ENCODE measurements at regions not wholly inside any gene's neighbourhood (a gene's known extent, or its start where the extent isn't known, plus 50 kb on each side); places are given as distances from the start of the nearest gene placed in this dataset.
"Not testable (repeated sequence)": the region's sequence is repeated elsewhere in the genome, so short reads cannot be mapped to it uniquely, and the experiment has no call there.

DNA sequence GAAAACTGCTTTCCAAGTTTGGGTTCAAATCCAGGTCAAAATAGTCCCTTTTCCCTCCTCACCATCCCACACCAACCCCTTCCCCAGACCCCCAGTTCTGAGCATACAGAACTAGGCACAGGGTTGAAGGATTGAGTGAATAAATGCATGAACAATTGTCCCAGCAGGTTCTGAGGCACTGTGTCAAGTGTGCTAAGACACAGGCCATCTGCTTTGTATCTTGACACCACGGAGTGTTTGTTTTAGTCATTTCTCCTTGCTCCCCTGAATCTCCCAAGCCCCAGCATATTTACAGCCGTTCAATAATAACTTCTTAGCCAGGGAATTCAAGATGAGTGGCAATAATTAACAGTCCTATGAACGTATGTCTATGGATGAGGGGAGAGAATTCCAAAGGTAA lies 102.8 kb upstream of the JARID2 start:
- DNase-seq (ENCODE audit: low spot score), result no peak

DNA sequence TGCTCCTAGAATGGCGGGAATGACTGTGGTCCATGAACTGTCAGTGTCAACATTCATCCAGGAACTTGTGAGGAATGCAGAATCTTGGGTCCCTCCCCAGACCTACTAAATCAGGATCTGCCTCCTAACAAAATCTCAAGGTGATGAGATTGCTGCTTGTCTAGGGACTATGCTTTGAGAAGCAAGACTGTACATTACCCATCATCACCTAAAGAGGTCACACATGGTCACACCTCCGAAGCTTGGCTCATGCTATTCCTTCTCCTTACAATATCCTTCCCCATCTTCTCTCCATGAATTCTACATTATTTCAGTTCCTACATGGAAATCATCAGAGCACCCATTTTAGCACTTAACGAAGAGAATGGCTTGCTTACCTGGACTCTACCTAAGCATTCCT lies 102.3 kb upstream of the JARID2 start:
- no peak for DNase-seq (ENCODE audit: low spot score)

DNA sequence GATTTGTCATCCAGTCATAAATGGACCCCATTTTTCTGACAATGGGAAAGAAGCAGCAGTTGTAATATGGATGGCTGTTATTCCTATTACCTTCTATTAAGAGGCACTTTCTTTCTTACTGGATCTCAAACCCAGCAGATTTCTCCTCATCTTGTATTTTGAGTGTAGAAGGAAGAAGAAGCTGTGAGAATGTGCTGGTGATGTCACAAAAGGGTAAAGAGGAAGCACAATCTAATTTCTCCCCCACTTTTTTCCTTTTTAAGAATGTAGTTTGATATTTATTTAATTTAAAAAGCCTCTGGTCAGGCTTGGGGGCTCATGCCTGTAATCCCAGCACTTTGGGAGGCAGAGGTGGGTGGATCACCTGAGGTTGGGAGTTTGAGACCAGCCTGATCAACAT lies 100.0 kb upstream of the JARID2 start:
- no peak for DNase-seq (ENCODE audit: low spot score)

DNA sequence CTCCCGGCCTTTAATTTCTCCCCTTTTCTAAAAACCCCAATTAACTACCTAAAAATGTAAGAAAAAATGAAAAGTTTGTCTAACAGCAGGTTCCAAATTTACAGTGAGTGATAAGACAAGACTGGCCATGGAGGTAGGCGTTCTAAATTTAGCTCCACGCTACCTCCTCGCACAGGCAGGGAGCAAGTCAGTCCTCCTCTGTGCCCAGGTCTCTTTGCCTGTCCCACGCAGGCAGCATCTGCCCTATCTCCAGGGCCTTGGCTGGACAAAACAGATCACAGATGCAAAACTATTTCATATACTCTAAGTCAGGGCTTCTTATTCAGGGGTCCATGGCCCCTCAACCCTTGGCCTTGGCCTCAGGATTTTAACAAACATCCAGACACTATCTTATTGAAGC lies 98.0 kb upstream of the JARID2 start:
- no peak for DNase-seq (ENCODE audit: low spot score)

DNA sequence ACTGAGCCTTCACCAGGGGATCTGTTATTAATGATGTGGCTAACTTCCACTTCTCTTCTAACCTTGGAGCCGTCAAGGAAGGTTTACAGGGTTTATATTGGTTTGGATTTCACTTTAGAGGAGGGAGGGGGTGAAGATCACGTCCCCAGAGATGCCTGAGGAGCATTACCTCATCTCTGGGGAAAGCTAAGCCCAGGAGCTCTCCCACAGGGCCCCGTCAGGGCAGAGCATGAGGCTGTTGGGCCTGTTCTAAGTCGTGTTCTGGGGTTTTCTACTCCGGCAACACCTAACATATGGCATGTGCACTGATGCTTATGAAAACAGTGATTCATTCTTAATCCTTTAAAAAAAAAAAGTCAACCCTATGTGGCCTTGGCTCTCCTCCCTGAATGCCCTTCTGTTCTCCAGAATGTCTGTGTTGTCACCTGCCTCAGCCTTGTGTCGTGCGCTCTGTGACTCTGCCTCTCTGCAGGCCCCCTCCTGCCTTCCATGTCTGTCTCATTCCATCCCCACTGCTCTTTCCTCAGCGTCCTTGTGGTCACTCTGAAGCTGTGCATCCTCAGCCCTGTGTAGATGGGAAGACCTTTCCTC lies 97.4 kb upstream of the JARID2 start:
- DNase-seq (ENCODE audit: low spot score), result no peak

DNA sequence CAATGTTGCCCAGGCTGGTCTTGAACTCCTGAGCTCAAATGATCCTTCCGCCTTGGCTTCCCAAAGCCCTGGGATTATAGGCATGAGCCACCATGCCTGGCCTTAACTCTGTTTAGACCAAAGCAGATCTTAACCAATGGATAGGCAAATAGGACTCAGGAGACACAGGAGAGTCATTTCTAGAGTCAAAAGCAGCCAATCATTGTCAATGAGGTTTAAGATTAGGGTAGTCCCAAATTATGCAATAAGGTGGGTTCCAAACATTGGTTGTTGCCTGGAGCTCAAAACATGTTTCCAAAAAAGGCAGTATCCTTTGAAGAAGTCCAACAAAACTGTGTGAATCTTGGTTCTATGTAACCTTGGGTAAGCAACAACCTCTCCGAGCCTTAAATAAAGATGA lies 95.7 kb upstream of the JARID2 start:
- DNase-seq (ENCODE audit: low spot score), result no peak

DNA sequence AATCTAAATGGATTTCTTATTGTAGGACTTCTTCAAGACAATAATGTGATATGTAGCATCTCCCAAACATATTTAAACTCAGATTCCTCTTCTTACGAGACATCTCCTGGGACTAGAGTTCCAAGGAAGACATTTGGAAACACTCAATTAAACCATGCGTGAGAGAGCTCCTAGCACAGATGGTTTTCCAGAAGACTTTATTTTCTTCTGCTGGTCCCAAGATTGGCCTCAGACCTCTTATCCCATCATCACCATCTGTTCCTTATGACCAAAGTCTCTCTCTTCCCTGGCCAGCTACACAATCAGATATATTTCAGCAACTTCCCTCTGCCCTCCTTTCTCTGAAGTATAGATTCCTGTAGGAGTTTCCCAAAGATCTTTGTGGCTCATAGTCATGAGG lies 93.2 kb upstream of the JARID2 start:
- no peak for DNase-seq (ENCODE audit: low spot score)

DNA sequence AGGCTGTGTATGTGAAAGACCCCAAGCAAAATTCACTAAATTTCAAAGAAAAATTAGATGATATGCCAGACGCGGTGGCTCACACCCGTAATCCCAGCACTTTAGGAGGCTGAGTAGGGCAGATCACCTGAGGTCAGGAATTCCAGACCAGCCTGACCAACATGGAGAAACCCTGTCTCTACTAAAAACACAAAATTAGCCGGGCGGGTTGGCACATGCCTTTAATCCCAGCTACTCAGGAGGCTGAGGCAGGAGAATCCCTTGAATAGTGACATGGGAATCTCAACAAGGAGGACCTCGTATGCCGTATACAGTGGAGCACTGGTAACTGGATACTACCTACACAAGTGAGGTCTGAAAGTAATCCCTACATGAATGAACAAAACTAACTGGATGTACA lies 92.7 kb upstream of the JARID2 start:
- no peak for DNase-seq (ENCODE audit: low spot score)

DNA sequence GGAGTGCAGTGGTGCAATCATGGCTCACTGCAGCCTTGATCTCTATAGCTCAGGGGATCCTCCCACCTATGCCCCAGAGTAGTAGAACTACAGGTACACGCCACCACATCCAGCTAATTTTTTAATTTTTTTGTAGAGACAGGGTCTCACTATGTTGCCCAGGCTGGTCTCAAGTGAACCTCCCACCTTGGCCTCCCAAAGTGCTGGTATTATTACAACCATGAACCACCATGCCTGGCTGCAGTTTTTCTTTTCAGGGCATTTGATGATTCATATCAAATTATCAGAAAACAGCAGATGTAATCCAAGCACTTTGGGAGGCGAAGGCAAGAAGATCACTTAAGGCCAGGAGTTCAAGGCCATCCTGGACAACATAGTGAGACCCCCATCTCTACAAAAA lies 88.4 kb upstream of the JARID2 start:
- no peak for DNase-seq (ENCODE audit: low spot score)

DNA sequence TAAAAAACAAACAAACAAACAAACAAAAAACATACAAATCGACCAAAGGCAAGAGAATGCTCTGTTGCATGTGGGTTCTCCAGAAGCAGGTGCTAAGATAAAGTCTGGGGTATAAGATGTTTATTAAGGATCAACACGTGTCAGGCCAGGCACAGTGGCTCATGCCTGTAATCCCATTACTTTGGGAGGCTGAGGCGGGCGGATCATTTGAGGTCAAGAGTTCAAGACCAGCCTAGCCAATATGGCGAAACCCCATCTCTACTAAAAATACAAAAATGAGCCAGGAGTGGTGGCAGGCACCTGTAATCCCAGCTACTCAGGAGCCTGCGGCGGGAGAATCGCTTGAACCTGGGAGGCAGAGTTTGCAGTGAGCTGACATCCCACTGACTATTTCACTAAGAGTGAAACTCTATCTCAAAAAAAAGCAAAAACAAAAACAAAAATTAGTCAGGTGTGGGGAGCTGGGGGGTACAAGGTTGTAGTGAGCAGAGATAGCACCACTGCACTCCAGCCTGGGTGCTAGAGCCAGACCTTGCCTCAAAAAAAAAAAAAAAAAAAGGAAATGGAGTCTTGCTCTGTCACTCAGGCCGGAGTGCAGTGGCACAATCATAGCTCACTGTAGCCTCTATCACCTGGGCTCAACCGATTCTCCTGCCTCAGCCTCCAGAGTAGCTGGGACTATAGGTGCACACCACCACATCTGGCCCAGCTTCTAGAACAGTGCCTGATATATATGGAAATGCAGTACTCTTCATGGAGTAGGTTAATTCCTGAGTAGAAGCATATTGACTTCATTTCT lies 86.8 kb upstream of the JARID2 start:
- DNase-seq (ENCODE audit: low spot score), result no peak

DNA sequence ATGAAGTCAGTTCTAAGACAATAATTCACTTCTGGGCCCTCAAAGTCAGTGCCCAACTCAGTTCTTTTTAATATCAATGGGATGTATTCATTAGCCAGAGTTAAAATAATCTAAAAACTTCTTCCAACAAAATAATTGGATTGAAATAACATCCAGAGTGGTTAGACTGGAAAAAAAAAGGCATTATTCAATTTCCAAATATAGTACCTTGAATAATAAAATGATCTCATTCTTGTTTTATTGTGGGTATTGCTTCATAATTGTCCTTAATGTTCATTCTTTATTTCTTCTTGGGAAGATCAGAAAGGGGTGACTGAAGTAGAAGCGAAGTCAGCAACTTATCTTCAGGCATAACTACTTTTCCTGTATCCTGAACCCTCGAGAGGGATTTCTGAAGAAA lies 85.1 kb upstream of the JARID2 start:
- no peak for DNase-seq (ENCODE audit: low spot score)

DNA sequence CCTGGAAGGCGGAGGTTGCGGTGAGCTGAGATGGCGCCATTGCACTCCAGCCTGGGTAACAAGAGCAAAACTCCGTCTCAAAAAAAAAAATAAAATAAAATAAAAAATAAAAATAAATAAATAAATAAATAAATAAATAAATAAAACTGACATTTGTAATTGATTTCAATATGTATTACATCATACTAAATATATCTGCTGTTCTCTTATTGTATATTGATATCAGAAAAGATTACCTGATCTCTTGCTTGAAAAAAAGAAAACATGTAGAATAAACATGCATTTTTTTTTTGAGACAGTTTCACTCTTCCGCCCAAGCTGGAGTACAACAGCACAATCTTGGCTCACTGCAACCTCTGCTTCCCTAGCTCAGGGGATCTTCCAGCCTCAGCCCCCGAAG lies 81.0 kb upstream of the JARID2 start:
- not testable (repeated sequence) for DNase-seq (ENCODE audit: low spot score)

DNA sequence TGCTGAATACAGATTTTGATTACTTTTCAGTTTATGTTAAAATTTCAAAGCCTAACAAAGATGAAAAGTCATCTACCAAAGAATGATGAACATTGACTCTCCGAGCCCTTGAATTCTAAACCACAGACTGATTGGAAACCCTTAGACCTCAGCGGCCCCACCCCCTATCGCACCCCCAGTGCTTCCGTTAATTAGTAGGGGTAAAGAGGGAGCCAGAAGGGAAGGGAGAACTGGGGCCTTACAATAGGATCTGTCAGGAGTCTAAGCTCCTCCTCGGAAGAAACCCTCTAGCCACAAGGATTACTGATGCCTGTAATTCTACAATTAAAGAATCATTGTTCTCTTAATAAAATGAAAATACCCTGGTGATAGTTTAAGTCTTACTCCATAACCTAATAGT lies 79.7 kb upstream of the JARID2 start:
- no peak for DNase-seq (ENCODE audit: low spot score)

DNA sequence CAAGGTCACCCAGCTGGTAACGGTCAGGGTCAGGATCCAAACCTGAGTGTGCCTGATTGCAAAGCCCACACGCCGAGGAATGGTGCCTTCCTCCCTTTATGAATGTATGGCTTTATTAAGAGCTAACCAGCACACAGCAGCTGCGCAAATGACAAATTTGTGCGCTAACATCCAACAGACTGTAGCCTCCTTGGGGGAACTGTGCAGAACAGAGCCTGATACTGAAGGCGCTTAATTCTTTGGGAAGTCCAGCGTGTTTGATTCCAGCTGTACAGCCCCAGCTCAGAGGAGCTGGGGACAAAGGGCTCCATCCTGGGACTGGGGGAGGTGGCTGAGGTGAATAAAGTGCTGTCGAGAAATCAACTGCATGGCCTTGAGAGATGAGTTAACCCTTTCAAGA lies 75.7 kb upstream of the JARID2 start:
- DNase-seq (ENCODE audit: low spot score), result no peak

DNA sequence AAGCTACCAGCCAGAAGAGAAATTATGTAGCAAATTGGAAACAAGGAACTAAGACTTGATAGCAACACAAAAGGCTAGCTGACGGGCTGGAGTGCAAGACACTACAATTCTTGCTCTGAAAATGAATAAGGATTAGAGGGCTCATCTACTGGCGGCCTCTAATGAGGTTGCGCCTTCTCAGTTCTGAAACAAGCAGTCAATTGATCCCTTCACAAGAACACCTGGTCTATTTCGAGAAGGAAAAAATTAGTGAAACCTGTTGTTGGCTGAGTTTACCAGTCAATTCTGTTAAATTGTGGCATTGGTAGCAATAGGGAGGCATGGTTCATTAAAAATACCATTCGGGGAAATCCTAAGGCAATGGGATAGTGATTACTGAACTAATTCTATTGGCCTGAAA lies 74.8 kb upstream of the JARID2 start:
- no peak for DNase-seq (ENCODE audit: low spot score)

DNA sequence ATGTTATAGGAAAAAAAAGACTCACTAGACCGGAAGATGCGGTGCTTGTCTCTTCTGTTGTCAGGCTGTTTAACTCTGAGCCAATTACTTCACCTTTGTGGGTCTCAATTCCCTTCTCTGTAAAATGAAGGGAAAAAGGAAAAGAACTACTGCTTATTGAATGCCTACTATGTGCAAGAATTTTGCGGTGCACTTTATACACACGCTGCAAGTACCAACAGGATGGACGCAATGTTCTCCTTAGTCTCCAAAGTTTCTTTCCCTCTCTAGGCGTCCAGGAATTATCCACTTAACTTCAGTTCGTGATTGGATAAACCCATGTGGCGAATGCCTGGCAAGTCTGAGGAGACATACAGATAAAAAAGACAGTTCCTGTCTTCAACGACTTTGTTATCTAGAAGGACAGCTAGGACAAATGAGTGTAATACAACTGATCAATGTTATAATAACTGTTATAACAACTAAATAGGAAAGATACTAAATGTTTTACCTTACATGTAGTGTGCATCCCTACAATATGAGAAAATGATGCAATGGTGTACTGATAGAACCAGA lies 69.0 kb upstream of the JARID2 start:
- no peak for DNase-seq (ENCODE audit: low spot score)

DNA sequence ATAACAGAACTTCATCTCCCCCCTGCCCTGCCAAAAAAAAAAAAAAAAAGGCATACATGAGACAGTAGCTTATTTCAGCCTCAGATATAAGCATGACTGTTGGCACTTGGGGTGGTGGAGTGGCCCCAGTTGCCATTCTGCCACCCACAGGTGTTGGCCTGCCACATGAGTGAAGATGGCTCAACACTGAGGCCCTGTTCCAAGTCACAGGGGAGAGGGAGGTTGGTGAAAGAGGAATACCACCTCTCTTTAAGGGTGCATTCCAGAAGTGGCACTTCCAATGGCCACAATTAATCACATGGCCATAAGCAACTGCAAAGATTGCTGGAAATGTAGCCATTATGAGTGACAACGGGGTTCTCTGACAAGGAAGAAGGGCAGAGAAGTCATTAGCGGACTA lies 61.9 kb upstream of the JARID2 start:
- DNase-seq (ENCODE audit: low spot score), result no peak

DNA sequence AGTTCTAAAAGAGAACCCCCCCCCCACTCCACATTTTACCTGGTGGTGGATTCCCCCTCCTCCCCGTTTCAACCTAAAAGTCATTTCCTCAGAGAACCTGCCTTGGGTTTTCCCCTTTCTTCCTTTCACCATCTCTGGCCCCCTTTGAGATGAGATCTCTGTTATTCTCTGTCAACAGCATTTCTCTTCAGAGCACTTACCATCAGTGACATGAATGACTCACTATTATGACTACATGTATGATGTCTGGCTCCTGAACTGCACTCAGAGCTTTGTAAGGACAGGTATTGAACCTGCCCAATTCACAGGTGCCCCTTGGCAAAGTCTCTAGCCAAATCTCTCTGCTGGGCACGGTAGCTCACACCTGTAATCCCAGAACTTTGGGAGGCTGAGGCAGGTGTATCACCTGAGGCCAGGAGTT lies 61.4 kb upstream of the JARID2 start:
- peak; percentile 27 for DNase-seq (ENCODE audit: low spot score)

DNA sequence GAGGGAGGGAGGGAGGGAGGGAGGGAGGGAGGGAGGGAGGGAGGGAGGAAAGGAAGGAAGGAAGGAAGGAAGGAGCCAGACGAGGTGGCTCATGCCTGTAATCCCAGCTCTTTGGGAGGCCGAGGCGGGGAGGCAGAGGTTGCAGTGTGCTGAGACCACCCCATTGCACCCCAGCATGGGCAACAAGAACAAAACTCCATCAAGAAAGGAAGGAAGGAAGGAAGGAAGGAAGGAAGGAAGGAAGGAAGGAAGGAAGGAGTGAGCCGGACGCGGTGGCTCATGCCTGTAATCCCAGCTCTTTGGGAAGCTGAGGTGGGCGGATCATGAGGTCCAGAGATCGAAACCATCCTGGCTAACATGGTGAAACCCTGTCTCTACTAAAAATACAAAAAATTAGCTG lies 60.8 kb upstream of the JARID2 start:
- DNase-seq (ENCODE audit: low spot score), result not testable (repeated sequence)

DNA sequence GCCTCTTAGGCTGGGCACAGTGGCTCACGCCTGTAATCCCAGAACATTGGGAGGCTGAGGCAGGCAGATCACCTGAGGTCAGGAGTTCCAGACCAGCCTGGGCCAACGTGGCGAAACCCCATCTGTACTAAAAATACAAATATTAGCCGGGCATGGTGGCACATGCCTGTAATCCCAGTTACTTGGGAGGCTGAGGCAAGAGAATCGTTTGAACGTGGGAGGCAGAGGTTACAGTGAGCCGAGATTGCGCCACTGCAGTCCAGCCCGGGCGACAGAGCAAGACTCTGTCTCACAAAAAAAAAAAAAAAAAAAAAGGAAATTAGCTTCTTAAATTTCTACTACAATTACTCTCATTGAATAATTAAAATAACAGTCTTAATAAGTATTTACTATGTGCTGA lies 52.4 kb upstream of the JARID2 start:
- not testable (repeated sequence) for DNase-seq (ENCODE audit: low spot score)

DNA sequence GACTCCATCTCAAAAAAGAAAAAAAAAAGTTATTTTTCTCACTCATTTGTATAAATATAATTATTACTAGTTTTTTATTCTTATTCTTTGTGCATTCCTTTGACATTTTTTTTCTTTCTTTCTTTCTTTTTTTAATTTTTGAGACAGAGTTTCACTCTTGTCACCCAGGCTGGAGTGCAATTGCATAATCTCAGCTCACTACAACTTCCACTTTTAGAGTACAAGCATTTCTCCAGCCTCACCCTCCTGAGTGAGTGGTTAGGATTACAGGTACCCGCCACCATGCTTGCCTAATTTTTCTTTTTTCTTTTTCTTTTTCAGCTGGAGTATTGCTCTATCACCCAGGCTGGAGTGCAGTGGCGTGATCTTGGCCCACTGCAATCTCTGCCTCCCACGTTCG lies 51.4 kb upstream of the JARID2 start:
- DNase-seq (ENCODE audit: low spot score), result no peak
